ENCODE measurements at regions not wholly inside any gene's neighbourhood (a gene's known extent, or its start where the extent isn't known, plus 50 kb on each side); places are given as distances from the start of the nearest gene placed in this dataset.

DNA sequence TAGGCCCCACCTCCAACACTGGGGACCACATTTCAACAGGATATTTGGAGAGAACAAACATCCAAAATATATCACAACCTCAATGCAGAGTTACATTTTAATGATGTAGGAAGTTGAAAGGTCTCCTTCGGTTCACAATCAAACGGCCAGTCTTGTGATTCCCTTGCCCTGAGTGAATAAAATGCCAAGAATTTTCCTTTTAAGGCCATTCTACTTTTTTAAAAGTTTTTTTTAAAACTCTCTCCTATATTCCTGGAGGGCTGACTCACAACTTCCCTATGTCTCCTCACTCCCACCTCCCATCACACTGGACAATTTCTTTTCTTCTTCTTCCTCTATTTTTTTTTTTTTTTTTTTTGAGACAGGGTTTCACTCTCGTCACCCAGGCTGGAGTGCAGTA, 693.6 kb upstream of the AUTS2 start:
- TF ChIP-seq, protein P1, sequence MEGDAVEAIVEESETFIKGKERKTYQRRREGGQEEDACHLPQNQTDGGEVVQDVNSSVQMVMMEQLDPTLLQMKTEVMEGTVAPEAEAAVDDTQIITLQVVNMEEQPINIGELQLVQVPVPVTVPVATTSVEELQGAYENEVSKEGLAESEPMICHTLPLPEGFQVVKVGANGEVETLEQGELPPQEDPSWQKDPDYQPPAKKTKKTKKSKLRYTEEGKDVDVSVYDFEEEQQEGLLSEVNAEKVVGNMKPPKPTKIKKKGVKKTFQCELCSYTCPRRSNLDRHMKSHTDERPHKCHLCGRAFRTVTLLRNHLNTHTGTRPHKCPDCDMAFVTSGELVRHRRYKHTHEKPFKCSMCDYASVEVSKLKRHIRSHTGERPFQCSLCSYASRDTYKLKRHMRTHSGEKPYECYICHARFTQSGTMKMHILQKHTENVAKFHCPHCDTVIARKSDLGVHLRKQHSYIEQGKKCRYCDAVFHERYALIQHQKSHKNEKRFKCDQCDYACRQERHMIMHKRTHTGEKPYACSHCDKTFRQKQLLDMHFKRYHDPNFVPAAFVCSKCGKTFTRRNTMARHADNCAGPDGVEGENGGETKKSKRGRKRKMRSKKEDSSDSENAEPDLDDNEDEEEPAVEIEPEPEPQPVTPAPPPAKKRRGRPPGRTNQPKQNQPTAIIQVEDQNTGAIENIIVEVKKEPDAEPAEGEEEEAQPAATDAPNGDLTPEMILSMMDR (IDR thresholded peaks at IDR 0.05): no peak
- no peak for TF ChIP-seq POLR2AphosphoS5 (IDR thresholded peaks at IDR 0.05)
